ENCODE measurements at regions not wholly inside any gene's neighbourhood (a gene's known extent, or its start where the extent isn't known, plus 50 kb on each side); places are given as distances from the start of the nearest gene placed in this dataset.
"Not testable (repeated sequence)": the region's sequence is repeated elsewhere in the genome, so short reads cannot be mapped to it uniquely, and the experiment has no call there.

GRCh38 chr11:49418877-49419276 lies 210.5 kb upstream of the FOLH1 start:
- TF ChIP-seq JUN (IDR thresholded peaks at IDR 0.05; ENCODE audit: borderline replicate concordance, insufficient read depth, insufficient read length, low read depth); POLR2AphosphoS5 (IDR thresholded peaks at IDR 0.05; ENCODE audit: insufficient read depth, low read depth, low read length); EZH2 (IDR thresholded peaks at IDR 0.05; ENCODE audit: borderline replicate concordance, low read depth, low read length, severe bottlenecking); POLR2A (IDR thresholded peaks at IDR 0.05; ENCODE audit: low read depth, low read length); FOS (IDR thresholded peaks at IDR 0.05; ENCODE audit: borderline replicate concordance, insufficient read depth, low read length); MYC (IDR thresholded peaks at IDR 0.05; ENCODE audit: low read depth, low read length); GATA2 (IDR thresholded peaks at IDR 0.05; ENCODE audit: insufficient read depth, insufficient read length, low read depth, low read length): not testable (repeated sequence)
- TF ChIP-seq, protein P1, sequence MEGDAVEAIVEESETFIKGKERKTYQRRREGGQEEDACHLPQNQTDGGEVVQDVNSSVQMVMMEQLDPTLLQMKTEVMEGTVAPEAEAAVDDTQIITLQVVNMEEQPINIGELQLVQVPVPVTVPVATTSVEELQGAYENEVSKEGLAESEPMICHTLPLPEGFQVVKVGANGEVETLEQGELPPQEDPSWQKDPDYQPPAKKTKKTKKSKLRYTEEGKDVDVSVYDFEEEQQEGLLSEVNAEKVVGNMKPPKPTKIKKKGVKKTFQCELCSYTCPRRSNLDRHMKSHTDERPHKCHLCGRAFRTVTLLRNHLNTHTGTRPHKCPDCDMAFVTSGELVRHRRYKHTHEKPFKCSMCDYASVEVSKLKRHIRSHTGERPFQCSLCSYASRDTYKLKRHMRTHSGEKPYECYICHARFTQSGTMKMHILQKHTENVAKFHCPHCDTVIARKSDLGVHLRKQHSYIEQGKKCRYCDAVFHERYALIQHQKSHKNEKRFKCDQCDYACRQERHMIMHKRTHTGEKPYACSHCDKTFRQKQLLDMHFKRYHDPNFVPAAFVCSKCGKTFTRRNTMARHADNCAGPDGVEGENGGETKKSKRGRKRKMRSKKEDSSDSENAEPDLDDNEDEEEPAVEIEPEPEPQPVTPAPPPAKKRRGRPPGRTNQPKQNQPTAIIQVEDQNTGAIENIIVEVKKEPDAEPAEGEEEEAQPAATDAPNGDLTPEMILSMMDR (IDR thresholded peaks at IDR 0.05; ENCODE audit: extremely low read depth in 1 of 2, insufficient read depth in 1 of 2, low read depth in 1 of 2, low read length in 2 of 2), result not testable (repeated sequence)
- TF ChIP-seq, protein P2, sequence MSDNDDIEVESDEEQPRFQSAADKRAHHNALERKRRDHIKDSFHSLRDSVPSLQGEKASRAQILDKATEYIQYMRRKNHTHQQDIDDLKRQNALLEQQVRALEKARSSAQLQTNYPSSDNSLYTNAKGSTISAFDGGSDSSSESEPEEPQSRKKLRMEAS (IDR thresholded peaks at IDR 0.05; ENCODE audit: insufficient read depth, insufficient read length), result not testable (repeated sequence)
